ENCODE measurements at regions not wholly inside any gene's neighbourhood (a gene's known extent, or its start where the extent isn't known, plus 50 kb on each side); places are given as distances from the start of the nearest gene placed in this dataset.

- H3K9ac ChIP-seq (ENCODE audit: low read depth, low read length): no peak overlapping the region
- no peaks in the 10 kb centered on the region for H3K36me3 ChIP-seq (ENCODE audit: insufficient read depth, low read length)
- no peak overlapping the region for H2AFZ ChIP-seq (ENCODE audit: low read depth, low read length)
- no peak overlapping the region for H3K4me3 ChIP-seq (ENCODE audit: low read depth in 1 of 2, low read length in 2 of 2)
- no peaks in the 10 kb centered on the region for H4K20me1 ChIP-seq (ENCODE audit: insufficient read depth, low read length)
- ATAC-seq (ENCODE audit: insufficient read depth, low read depth): no peak
- no peaks in the 10 kb centered on the region for H3K9me3 ChIP-seq (ENCODE audit: insufficient read depth, low read length, severe bottlenecking)
- H3K27me3 ChIP-seq (ENCODE audit: insufficient read depth, low read length, poor library complexity): peaks cover 17% of the 10 kb centered on the region
- TF ChIP-seq CTCF (IDR thresholded peaks at IDR 0.05; ENCODE audit: borderline replicate concordance, extremely low read depth, low read length, poor library complexity, severe bottlenecking) (no peak), EZH2 (IDR thresholded peaks at IDR 0.05; ENCODE audit: borderline replicate concordance, low read depth, low read length, severe bottlenecking) (no peak)
- H3K27ac ChIP-seq (ENCODE audit: low read length): no peak overlapping the region
- no peaks in the 10 kb centered on the region for H3K79me2 ChIP-seq (ENCODE audit: insufficient read depth, low read length)
- H3K4me2 ChIP-seq (ENCODE audit: insufficient read depth, low read length): no peak overlapping the region
- no peaks in the 10 kb centered on the region for H3K4me1 ChIP-seq (ENCODE audit: insufficient read depth, low read length)
- DNase-seq: no peak
Measured at GRCh38 chr6:148247386-148248063, 95.1 kb upstream of the SASH1 start.

GRCh38 chr6:148249160-148249559 lies 93.5 kb upstream of the SASH1 start:
- TF ChIP-seq CTCF (IDR thresholded peaks at IDR 0.05; ENCODE audit: borderline replicate concordance, extremely low read depth, low read length, poor library complexity, severe bottlenecking) (no peak), EZH2 (IDR thresholded peaks at IDR 0.05; ENCODE audit: borderline replicate concordance, low read depth, low read length, severe bottlenecking) (no peak)
- DNase-seq: no peak
- Histone ChIP-seq H3K36me3 (ENCODE audit: insufficient read depth, low read length) (no peaks in the 10 kb centered on the region), H3K9ac (ENCODE audit: low read depth, low read length) (no peak overlapping the region), H3K9me3 (ENCODE audit: insufficient read depth, low read length, severe bottlenecking) (no peaks in the 10 kb centered on the region), H3K79me2 (ENCODE audit: insufficient read depth, low read length) (no peaks in the 10 kb centered on the region), H3K27ac (ENCODE audit: low read length) (no peak overlapping the region), H3K4me3 (ENCODE audit: low read depth in 1 of 2, low read length in 2 of 2) (no peak overlapping the region), H4K20me1 (ENCODE audit: insufficient read depth, low read length) (no peaks in the 10 kb centered on the region), H3K4me2 (ENCODE audit: insufficient read depth, low read length) (no peak overlapping the region), H3K4me1 (ENCODE audit: insufficient read depth, low read length) (no peaks in the 10 kb centered on the region), H2AFZ (ENCODE audit: low read depth, low read length) (no peak overlapping the region), H3K27me3 (ENCODE audit: insufficient read depth, low read length, poor library complexity) (peaks cover 17% of the 10 kb centered on the region)
- ATAC-seq (ENCODE audit: insufficient read depth, low read depth): no peak

GRCh38 chr6:148249679-148250375 lies 92.8 kb upstream of the SASH1 start:
- Histone ChIP-seq H3K36me3 (ENCODE audit: insufficient read depth, low read length) (no peaks in the 10 kb centered on the region), H3K27ac (ENCODE audit: low read length) (no peak overlapping the region), H3K27me3 (ENCODE audit: insufficient read depth, low read length, poor library complexity) (peaks cover 17% of the 10 kb centered on the region), H3K4me2 (ENCODE audit: insufficient read depth, low read length) (no peak overlapping the region), H2AFZ (ENCODE audit: low read depth, low read length) (no peak overlapping the region), H3K4me3 (ENCODE audit: low read depth in 1 of 2, low read length in 2 of 2) (no peak overlapping the region), H3K4me1 (ENCODE audit: insufficient read depth, low read length) (no peaks in the 10 kb centered on the region), H3K9ac (ENCODE audit: low read depth, low read length) (no peak overlapping the region), H3K79me2 (ENCODE audit: insufficient read depth, low read length) (no peaks in the 10 kb centered on the region), H3K9me3 (ENCODE audit: insufficient read depth, low read length, severe bottlenecking) (no peaks in the 10 kb centered on the region), H4K20me1 (ENCODE audit: insufficient read depth, low read length) (no peaks in the 10 kb centered on the region)
- TF ChIP-seq CTCF (IDR thresholded peaks at IDR 0.05; ENCODE audit: borderline replicate concordance, extremely low read depth, low read length, poor library complexity, severe bottlenecking) (no peak), EZH2 (IDR thresholded peaks at IDR 0.05; ENCODE audit: borderline replicate concordance, low read depth, low read length, severe bottlenecking) (no peak)
- DNase-seq (no peak), ATAC-seq (ENCODE audit: insufficient read depth, low read depth) (no peak)
